ENCODE measurements at regions not wholly inside any gene's neighbourhood (a gene's known extent, or its start where the extent isn't known, plus 50 kb on each side); places are given as distances from the start of the nearest gene placed in this dataset.
"Not testable (repeated sequence)": the region's sequence is repeated elsewhere in the genome, so short reads cannot be mapped to it uniquely, and the experiment has no call there.

DNA sequence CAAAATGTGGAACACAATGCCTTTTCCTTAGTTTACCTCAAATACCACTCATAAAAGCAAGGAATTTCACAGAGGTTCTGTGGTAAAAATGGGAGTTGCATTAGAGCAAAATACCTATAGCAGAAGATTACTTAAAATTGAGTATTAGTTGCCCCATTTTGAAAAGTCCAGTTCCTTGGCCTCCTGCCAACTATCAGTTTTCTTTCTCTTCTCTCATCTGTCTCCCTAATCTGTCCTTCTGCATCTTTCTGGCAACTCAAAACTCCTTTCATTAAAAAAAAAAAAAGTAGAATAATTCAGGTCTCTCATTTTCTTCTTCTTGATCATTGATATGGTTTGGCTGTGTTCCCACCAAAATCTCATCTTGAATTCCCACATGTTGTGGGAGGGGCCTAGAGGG lies 127.3 kb downstream of the ATP23 start:
- no peak for DNase-seq (ENCODE audit: extremely low read depth in 1 of 2, low read depth in 1 of 2)

DNA sequence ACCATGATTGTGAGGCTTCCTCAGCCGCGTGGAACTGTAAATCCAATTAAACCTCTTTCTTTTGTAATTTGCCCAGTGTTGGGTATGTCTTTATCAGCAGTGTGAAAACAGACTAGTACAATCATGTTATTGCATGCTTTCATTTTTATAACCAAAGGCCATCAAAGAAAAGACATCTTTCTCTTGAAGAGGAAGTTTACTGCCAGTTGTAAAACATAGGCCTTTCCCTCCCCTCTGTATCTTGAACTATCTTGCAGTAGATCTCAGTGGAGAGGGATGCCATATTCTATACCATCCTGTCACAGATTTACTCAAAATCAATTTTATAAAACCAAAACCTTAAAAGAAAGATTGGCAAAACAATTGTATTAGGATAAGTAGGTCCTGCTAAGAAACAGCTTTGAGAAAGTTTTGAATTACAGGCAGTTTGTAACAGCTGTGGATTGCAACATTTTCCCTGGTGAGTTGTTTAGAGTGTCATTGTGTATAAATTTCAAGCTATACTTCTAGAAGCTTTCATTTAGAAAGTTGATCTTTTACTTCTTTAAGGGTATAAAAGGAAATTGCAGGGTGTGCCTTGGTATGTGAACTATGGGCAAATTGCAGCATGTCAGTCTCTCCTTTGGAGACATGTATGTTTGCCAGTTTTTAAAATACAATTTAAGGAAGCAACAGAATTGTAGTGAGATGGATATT lies 128.0 kb downstream of the ATP23 start:
- DNase-seq (ENCODE audit: extremely low read depth in 1 of 2, low read depth in 1 of 2) = no peak

DNA sequence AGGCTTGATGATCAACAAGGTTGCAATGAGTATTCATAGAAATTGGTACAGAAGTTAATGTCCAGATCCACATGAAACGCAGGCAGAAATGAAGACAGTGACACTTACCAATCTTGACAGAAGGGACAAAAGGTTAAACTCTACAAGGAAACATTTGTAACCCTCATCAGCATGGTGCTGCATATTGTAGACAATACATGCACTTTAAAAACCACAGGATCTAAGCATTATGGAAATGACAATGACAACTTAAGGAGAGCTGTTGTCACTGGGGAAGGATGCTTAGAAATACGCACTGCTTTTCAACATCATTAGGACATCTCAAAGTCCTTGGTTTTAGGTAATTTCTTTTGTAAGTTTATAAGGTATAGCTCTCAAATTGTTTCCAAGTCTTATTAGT lies 130.6 kb downstream of the ATP23 start:
- no peak for DNase-seq (ENCODE audit: extremely low read depth in 1 of 2, low read depth in 1 of 2)

DNA sequence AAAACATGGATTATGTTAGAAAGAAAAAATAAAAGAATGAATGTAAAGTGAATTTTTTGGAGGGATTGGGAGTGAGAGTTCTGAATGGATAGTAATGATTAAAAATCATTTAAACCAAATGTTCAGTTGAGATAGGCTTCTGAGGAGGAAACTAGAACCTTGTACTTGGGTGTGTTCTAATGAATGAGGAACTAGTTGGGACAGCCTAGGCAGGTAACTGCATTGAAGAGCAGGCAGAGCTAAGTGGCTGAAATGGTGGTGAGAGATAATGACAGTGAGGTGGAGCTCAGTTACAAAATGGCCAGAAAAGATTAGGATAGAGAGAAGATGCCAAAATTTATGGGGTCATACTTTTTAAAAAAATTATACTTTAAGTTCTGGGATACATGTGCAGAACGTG lies 132.9 kb downstream of the ATP23 start:
- DNase-seq (ENCODE audit: extremely low read depth in 1 of 2, low read depth in 1 of 2) = no peak

DNA sequence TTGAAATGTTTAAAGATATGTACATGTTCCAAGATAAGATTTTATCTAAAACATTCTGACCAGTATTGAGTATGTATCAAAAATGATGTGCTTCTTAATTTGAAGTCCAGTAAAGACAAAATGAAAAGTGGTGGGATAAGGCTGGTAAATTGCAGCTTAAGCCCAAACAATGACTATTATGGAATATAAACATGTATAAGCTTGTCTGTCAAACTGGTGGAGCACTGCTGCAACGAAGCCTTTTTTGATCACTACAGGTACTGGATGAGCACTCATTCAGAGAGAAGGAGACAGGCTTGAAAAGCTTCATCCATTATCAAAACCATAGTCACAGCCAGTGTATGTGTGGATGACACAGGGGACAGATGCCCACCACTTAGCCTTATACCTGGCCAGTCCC lies 138.4 kb downstream of the ATP23 start:
- no peak for DNase-seq (ENCODE audit: extremely low read depth in 1 of 2, low read depth in 1 of 2)

DNA sequence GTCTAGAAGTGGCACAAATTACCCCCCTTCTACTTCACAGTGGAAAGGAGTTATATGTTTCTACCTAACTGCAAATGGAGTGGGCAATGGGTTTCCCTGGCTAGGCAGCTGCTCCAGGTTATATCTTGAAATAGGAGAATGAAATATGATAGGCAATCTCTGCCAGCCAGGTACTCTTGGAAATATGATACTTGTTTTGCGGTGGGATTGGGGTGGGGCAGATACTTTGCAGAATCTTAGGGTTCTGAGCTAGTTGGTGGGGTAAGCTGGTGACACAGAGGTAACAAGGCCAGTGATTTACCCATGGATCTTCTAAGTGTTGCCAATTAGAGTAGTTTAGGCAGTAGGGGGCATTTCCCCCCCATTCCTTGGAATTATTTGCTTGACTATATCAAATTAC lies 140.1 kb downstream of the ATP23 start:
- no peak for DNase-seq (ENCODE audit: extremely low read depth in 1 of 2, low read depth in 1 of 2)

DNA sequence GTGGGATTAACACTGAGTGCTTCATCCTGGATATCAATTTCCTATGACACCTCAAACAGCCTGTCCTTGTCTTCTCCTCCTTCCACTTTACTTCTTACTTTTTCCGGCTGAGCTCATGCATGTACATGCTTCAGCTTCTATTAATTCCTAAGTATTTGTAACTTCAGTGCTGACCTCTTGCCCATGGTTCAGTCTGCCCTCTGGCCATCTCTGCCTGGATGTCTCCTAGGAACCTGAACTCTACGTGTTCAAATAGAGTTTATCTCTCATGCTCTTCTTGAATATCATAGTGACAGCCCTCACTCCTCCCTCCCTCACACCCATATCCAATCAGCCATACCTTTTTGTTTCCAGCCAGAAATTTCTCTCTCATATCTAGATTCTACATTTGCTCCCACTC lies 141.6 kb downstream of the ATP23 start:
- no peak for DNase-seq (ENCODE audit: extremely low read depth in 1 of 2, low read depth in 1 of 2)

DNA sequence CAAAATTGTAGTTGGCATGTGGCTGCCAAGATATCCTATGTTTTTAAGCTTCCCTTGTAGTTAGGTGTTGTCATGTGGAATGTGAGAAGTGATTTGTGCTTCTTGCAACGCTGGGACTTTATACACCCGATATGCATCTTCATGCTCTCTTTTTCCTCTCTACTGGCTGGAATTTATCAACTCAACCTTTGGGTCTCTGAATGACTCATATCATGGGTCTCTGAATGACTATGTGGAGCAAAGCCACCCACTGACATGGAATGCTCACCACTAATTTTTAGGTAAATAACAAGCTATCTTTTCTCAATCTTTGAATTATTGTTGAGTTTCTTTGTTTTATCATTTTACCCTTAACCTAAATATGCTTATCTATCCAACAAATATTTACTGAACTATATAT lies 144.6 kb downstream of the ATP23 start:
- DNase-seq (ENCODE audit: extremely low read depth in 1 of 2, low read depth in 1 of 2) = no peak

DNA sequence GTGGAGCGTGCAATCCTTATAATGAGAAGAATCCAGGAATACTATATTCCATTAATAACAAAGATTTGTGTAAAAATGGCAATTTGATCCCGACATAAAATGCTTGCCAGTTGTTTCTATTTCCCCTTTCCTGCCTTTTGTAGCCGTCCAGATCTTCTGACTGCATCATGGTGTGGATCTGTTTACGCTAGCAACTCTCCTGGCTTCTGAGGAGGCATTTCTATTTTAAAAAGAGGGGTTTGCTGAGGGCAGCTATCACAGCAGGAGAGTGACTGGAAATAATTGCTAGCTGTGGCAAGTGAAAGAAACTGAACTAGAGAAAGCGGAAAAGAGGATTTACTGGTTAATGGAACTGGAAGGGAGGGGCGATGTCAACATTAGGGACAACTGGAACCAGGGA lies 145.6 kb downstream of the ATP23 start:
- DNase-seq (ENCODE audit: extremely low read depth in 1 of 2, low read depth in 1 of 2) = no peak

DNA sequence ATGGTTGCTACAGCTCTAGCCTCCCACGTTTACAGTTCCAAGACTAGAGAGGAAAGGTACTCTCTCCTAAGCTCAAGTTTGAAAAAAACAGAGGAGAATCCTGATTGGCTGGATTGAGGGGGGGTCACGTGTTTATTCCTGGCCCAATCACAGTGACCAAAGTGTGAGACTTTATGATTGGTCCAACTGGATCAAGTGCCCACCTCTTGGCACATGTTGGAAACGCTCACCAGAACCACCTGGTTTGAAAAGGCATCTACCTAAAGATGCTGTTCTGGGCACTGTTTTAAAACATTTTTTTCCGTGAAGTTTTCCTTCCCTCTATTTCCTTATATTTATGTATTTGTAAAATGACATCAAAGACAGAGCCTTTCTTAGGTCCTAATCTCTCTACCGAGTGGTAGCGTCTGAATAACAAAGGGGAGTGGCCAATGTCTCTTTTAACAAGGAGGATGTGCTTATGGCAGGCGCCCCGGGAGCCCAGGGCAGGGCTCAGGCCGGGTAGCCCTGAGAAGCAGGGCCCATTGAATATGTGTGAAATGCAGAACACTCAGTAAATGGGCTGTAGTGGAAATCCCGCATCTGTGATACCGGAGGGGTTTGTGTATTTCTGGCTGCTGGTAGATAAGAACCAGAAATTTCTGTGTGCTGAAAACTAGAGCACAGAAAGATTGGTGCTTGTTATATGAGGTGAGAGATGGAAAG lies 146.2 kb downstream of the ATP23 start:
- no peak for DNase-seq (ENCODE audit: extremely low read depth in 1 of 2, low read depth in 1 of 2)

DNA sequence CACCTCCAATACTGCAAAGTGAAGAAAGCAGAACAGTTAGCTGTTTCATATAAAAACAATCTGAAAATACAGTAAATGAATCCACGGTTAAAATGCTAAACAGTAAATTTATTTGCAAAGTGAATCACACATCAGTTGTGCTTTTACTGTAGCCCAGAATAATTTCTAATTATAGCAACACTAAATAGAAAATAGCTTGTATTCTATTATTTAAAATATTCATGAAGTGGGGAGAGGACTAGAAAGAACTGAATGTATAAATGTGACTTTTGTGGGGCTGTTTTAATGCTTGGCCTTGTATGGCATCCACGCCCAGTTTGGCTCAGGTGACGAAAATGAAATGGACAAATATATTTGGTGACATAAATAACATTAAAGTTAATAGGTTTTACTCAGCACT lies 148.2 kb downstream of the ATP23 start:
- DNase-seq (ENCODE audit: extremely low read depth in 1 of 2, low read depth in 1 of 2) = no peak

DNA sequence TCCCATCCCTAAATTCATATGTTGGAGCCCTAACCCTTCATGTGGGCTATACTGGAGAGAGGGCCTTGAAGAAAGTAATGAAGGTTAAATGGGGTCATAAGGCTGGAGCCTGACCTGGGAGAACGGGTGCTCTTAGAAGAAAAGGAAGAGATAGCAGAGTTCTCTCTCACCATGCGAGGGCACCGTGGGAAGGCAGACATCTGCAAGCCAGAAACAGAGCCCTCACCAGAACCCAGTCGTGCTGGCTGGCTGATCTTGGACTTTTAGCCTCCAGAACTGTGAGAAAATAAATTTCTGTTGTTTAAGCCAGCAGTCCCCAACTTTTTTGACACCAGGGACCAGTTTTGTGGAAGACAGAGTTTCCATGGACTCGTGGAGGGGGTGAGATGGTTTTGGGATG lies 149.3 kb downstream of the ATP23 start:
- DNase-seq (ENCODE audit: extremely low read depth in 1 of 2, low read depth in 1 of 2) = no peak

DNA sequence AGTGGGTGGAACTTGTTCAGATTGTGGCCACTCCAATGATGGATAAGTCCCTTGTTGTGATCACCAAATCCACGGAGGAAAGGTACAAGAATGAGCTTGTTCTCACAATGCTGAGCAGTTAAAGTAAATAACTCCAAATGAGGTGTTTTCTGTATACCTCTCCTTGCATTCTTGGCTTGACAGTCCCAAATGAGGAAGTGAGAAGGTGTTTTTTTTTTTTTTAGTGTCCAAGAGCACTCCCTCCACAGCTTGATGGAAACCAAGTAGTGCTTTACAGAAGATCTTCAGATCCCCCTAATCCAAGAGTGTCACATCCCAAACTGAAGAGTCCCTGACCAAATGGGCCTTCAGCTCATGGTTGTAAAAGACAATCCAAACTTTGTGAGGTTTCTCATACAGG lies 153.6 kb downstream of the ATP23 start:
- no peak for DNase-seq (ENCODE audit: extremely low read depth in 1 of 2, low read depth in 1 of 2)

DNA sequence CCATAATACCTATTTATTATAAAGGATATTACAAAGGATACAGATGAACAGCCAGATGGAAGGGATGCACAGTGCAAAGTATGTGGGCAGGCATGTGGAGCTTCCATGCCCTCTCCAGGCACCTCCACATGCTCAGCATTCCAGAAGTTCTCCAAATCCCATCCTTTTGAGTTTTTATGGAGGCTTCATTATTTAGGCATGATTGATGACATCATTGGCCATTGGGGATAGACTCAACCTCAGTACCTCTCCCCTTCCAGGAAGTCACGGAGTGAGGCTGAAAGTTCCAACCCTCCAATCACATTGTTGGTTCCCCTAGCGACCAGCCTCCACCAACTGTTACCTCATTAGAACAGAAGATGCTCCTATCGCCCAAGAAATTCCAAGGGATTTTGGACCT lies 156.4 kb downstream of the ATP23 start:
- DNase-seq (ENCODE audit: extremely low read depth in 1 of 2, low read depth in 1 of 2) = no peak

DNA sequence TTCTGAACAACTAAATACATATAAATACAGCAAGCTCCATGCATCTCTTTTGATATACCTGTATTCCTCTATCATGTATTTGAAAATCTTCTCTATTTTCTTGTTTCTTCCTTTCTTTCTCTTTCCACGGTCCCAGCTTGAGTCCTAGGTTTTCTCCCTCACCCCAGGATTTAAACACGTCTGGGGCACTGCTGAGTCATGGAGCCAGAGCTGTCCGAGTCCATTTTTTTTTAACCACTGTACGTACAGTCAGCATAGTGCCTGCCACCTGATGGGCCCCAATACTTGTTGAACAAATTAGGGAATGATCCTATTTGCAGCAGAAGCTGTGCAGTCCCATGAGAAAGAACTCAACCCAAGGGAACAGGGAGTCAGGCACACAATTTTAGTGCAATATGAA lies 158.1 kb downstream of the ATP23 start:
- no peak for DNase-seq (ENCODE audit: extremely low read depth in 1 of 2, low read depth in 1 of 2)

DNA sequence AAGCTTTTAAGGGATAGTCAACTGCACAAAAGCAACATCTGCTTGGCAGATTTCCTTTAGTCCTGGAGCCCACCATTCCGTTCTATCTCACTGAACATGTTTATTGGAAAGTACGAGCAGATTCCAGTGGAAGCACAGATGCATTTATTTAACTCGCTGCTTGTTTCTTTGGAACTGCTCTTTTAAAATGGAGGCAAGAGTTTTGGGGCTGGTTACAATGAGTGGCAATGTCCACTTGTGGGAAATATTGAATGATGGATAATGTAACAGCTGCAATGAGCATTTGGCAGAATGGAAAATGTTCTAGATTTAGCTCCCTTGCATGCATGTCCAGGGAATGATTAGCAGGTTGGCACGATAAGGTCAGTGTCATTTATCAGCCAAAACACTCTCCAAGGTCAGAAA lies 163.0 kb downstream of the ATP23 start:
- DNase-seq (ENCODE audit: extremely low read depth in 1 of 2, low read depth in 1 of 2) = no peak

DNA sequence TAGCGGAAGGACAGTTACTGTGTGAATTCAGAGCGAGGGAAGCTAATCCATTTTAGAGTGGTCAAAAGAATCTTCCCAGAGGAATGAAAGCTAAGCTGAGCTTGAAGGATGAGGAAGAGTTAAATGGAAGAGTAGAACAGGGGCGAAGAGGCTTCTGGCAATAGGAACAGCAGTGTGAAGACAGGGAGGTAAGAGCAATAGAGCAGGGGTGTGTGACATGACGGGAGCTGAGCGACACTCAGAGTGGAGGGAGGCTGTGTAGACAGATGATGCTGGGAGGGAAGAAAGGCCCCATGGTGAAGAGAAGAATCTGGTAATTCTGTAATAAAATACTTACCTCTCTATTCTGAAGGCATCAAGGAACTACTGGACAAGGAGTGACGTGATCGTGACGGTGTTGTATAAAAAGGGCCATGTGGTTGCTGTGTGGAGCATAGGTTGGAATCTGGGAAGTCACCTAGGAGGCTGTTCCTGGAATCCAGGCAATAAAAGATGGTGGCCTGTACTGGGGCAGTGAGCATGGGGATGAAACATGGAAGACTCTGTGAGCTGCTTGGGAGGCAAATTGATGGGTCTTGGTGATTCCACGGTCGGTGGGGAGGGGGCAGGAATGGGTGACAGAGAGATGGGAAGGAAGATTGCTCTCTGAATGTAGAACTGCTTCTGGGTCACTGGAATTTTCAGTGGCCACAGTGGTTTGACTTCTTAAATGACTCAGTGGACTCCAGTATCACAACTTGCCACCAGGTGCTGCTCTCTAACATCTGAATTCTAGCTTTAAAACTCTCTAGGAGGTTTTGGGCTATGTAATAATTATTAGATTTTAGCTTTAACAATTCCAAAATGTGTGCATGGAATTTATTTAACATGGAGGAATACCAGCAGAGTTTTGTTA lies 164.1 kb downstream of the ATP23 start:
- no peak for DNase-seq (ENCODE audit: extremely low read depth in 1 of 2, low read depth in 1 of 2)

DNA sequence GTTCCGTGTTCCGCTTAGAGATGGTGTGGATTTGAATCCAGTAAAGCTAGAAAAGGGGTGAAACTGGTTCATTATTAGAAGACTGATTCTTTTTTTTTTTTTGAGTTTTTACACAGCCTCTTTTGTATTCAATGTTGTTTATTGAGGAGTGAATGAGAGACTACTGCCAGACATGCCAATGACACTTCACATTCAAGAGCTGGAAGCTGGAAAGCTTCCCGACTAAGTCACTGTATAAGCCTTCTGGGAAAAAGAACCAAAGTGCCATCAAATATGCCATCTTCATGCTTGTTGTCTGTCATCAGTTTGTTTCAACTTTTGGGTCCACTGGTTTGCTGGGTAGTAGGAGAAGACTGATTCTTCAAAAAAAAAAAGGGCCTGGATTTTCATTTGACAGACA lies 164.8 kb downstream of the ATP23 start:
- no peak for DNase-seq (ENCODE audit: extremely low read depth in 1 of 2, low read depth in 1 of 2)

DNA sequence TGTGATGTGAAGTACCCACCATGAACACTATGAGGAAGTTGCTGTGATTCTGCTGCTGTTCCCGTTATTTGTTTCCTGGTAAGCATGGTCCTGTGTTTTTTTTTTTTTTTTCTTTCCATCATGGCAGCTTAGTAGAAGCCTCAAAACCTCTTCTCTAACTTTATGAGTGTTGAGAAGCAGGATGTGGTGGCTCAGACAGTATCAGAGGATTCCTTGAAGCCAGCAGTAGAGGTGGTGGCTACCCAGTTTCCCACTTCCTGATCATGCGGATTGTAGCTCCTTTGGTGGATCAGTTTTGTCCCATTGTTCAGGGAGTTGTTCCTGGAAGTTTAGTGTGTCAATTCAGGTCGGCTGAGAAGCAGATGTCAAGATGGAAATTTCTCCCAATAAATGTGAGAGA lies 175.8 kb downstream of the ATP23 start:
- DNase-seq (ENCODE audit: extremely low read depth in 1 of 2, low read depth in 1 of 2) = no peak

DNA sequence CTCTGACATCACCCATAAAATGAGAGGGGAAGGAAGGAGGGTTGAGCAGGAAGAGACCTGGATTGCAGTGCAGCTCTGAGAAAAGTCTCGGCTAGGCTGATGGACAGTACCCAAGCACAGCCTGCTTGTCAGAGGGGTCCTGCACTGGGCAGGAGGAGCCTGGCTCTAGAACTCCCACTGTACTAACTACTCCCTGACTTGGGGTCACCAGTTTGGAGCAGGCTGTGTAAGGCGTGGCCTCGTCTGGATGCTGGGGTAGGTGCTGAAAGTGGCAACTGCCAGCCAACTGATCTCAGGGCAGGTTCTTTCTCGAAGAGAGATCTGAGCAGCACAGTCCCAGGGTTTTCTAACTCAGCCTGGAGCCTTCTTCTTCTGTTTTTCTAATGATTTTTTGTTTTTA lies 176.3 kb downstream of the ATP23 start:
- DNase-seq (ENCODE audit: extremely low read depth in 1 of 2, low read depth in 1 of 2) = no peak

DNA sequence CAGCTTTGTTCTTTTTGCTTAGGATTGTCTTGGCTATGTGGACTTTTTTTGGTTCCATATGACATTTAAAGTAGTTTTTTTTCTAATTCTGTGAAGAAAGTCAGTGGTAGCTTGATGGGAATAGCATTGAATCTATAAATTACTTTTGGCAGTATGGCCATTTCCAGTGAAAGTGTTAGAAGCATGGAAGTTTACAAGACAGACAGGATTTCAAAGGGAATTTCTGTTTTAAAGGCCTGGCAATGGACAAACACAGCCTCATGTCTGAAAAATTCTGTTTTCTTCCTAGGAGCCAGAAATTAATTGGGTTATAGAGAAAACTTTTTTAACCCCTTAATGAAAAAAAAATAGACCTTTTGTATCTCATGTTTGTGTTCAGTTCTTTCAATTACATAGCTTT lies 184.4 kb downstream of the ATP23 start:
- not testable (repeated sequence) for DNase-seq (ENCODE audit: extremely low read depth in 1 of 2, low read depth in 1 of 2)
